Adrenal gland (tissue), 5 donors: ENCODE measurements at regions not wholly inside any gene's neighbourhood (a gene's known extent, or its start where the extent isn't known, plus 50 kb on each side); places are given as distances from the start of the nearest gene placed in this dataset.

Source experiments
- POLR2A ChIP-seq, 2 donors: fragments of 450-650 bp; IDR thresholded peaks; one replicate each; pipeline ENCODE4 v1.6.1; 2017; ENCODE audit warnings: antibody characterized with exemption in 2 of 2, mild to moderate bottlenecking in 2 of 2, moderate library complexity in 1 of 2
- TF ChIP-seq, protein P1 (sequence below), 6 experiments: fragments of 450-650 bp in 4 of 6; fragments of 200-600 bp in 2 of 6; sonication (generic) in 1 of 6; IDR thresholded peaks; 1 replicate in 5 of 6; 2 replicates in 1 of 6; pipeline versions ENCODE4 v1.5.1 to v1.8.0; 2016 to 2021; ENCODE audit warnings: antibody characterized with exemption in 6 of 6, mild to moderate bottlenecking in 2 of 6, moderate library complexity in 1 of 6
- donor health status: DM: no; HTN: no; CAD: no.

DNA sequence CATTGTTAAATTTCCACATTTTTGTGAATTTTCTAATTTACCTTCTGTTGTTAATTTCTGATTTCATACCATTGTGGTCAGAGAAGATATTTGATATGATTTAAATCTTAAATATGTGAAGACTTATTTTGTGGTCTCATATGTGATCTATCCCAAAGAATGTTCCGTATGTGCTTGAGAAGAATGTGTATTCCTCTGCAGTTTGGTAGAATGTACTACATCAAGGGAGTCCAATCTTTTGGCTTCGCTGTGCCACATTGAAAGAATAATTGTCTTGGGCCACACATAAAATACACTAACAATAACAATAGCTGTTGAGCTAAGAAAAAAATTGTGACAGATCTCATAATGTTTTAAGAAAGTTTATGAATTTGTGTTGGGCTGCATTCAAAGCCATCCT is 140.7 kb upstream of the PRNP start:
- TF ChIP-seq, protein P1, sequence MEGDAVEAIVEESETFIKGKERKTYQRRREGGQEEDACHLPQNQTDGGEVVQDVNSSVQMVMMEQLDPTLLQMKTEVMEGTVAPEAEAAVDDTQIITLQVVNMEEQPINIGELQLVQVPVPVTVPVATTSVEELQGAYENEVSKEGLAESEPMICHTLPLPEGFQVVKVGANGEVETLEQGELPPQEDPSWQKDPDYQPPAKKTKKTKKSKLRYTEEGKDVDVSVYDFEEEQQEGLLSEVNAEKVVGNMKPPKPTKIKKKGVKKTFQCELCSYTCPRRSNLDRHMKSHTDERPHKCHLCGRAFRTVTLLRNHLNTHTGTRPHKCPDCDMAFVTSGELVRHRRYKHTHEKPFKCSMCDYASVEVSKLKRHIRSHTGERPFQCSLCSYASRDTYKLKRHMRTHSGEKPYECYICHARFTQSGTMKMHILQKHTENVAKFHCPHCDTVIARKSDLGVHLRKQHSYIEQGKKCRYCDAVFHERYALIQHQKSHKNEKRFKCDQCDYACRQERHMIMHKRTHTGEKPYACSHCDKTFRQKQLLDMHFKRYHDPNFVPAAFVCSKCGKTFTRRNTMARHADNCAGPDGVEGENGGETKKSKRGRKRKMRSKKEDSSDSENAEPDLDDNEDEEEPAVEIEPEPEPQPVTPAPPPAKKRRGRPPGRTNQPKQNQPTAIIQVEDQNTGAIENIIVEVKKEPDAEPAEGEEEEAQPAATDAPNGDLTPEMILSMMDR (IDR thresholded peaks at IDR 0.05): no peak
- no peak for TF ChIP-seq POLR2A (IDR thresholded peaks at IDR 0.05)
